A204.1 (cell line): ENCODE measurements at regions not wholly inside any gene's neighbourhood (a gene's known extent, or its start where the extent isn't known, plus 50 kb on each side); places are given as distances from the start of the nearest gene placed in this dataset.
"Not testable (repeated sequence)": the region's sequence is repeated elsewhere in the genome, so short reads cannot be mapped to it uniquely, and the experiment has no call there.

Experiments
- FAIRE-seq: peaks from 2 replicates; lab custom pipeline; 2012; peaks lifted over from hg19 to GRCh38; lab: Jason Lieb, UNC

DNA sequence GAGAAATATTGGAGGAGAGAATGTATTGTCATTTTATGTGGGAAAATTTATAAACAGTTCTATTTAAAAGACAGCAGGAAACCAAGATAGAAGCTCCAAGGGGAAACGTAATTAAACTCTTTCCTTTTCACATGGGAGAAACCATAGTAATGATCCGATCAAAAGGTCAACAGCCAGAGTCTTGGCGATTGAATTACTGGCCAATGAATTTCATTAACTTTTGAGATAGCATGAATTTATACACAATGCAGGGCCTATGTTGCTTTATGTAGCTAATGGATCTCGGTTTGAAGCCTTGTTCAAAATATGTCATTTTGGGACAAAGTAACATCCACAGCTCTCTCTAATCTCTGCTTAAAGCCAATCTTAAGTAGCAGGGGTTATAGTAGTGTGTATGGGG lies 897.5 kb upstream of the NDST4 start:
- no peak for FAIRE-seq

DNA sequence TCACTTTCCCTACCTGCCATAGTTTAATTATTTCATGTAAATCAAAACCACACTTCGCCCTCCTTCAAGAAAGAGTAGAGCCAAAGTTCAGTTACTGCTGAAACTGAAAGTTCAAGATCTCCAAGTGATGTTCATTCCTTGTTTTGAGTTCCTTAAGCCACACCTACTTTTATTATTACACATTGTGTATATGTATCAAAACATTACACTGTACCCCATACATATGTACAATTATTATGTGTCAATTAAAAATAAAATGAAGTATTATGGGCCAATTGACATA lies 892.3 kb upstream of the NDST4 start:
- FAIRE-seq = no peak

DNA sequence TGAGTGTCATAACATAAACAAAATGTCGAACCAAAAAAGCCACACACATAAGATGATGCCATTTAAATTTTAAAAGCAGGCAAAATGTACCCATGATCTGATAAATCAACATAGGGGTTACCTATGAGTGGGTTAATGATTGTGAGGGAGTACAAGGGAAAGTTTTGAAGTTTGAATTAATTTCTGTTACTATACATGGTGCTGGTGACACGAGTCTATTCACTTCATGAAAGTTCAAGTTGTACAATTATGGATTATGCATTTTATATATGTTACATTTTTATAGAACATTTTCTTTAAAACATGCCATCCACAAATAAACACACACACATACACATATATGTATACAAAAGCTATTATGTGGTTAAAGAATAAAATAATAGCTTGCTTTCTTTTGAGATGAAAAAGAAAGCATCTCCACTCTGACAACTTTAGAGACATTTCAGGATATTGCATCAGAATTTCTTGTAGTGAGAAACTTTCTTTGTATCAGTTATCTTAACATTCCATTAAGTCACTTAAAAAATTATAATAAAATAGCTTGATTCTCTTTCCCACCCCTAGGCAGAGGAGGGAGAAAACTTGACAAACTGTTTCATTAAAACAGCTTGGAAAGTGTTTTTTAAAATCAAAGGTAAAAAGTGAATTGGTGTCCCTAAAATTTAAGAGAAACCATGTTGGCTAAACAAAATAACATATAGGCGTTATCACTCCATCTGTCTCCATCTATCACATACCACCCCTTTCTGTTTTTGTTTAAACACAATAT lies 891.8 kb upstream of the NDST4 start:
- FAIRE-seq = no peak

DNA sequence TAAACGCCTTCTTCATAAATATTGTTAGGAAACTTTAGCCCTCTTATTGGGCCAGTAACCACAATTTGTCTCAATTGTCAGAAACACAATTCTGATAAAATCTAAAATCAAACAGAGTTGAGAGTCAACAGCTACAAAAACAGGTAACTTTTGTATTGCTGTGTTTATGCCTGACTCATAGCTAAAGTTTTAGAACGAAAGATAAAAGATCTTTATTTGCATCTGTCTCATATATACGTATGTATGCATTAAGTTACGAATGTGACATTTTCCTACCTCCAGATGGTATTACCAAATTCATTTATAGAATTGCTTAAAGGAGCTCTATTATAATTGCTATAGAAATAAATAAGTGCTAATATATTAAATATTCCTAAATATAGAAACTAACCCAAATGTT lies 887.9 kb upstream of the NDST4 start:
- no peak for FAIRE-seq

DNA sequence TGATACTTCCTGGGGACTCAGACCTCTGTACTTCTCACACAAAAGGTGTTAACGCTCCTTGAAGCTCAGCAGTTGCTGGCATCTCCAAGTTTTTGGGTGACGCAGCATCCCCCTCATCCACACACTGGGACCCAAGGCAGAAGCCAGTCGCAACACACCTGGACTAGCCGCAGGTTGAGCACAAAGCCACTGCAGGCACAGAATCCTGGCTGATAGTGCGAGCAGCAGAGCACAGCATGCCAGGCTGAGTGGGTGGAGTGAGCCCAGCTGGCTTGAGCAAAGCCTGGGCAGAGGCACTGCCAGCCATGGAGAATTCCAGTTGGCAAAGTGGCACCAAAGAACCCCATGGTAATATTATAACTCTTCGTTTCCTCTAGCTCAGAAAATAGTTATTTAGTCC lies 873.2 kb upstream of the NDST4 start:
- FAIRE-seq = no peak

DNA sequence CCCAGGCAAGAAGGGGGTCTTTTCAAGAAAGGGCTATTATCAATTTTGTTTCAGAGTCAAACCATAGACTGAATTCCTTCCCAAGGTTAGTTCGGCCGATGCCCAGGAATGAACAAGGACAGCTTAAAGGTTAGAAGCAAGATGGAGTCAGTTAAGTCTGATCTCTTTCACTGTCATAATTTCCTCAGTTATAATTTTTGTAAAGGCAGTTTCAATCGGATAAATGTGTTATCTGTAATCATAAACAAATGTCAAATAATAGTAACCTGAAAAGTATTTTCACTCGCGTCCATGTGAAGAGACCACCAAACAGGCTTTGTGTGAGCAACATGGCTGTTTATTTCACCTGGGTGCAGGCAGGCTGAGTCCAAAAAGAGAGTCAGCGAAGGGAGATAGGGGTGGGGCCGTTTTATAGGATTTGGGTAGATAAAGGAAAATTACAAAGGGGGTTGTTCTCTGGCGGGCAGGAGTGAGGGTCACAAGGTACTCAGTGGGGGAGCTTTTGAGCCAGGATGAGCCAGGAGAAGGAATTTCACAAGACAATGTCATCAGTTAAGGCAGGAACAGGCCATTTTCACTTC lies 862.1 kb upstream of the NDST4 start:
- FAIRE-seq = not testable (repeated sequence)

DNA sequence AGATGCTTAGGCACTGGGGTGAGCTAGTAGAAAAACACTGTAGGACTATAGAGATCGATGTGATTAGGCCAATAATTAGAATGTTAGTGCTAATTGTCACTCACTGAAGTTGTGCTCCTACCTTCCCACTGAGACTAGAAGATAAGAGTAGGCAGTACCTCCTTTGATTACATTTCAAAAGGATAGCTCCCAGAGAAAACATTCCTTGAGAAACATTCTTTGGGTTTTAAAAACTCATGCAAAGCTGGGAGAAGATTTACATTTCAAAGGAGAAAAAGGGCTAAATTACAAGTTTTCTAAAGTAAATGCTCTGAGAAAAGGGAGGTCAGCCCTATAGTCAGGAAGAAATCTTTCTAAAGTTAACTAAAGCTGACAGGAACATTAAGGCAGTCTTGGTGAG lies 860.3 kb upstream of the NDST4 start:
- FAIRE-seq = no peak

DNA sequence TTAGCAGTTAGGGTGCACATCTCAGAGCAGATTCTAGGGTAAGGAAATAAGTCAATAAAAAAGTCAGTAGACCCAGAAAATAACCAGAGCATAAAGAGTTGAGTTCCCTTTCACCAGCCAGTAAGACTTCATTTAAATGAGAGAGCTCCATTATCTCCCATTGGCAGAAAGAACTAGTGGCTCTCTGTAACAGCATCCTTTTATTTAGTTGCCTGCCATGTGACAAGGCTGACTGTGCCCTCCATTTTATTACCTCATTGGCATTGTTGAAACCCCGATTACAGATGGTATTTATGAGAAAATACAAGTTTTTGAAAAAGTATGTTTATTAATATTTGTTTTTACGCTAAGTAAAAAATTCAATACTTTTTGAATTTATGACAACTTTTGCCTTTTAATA lies 859.5 kb upstream of the NDST4 start:
- no peak for FAIRE-seq

DNA sequence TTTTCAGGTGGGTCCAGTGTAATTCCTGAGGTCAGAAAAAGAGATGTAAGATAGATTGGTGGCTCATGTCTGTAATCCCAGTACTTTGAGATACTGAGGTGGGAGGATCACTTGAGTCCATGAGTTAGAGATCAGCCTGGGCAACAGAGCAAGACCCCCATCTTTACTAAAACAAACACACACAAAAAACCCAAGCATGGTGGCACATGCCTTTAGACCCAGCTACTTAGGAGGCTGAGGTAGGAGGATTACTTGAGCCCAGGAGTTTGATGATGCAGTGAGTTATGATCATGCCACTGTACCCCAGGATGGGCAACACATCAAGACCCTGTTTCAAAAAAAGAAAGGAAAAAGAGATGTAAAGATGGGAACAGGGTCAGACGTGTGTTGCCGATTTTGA lies 857.4 kb upstream of the NDST4 start:
- no peak for FAIRE-seq

DNA sequence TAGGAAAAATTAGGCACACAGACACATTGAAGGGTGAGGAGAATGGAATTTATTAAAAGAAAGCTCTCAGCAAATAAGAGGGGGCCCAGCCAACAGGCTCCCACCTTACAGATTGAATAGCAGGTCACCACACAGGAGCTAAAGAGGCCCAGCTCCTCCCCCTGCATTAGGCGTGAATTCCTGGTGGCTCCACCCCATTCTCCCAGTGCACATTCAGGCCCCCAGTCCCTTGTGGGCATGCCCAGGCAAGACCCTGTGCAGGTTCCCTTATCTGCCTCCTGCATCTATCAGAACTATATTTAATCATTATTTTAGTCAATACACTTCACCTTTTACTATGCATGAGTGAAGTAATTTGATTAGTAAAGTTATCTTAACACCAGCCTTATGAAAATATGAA lies 856.3 kb upstream of the NDST4 start:
- no peak for FAIRE-seq

DNA sequence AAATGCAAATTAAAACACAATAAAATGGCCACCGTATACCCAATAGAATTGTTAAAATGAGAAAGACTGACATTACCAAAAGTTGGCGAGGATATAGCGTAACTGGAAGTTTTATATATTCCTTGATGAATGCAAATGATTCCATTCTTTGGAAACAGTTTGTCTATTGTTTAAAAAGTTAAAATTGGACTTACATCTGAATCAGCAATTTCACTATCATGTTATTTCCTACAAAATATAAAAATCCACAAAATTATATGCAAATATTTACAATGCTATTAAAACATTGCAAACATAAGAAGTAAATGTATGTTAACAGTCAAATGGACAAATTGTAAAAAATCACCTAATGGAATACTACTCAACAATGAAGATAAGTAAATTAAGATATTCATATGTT lies 852.2 kb upstream of the NDST4 start:
- FAIRE-seq = peak; percentile 62

DNA sequence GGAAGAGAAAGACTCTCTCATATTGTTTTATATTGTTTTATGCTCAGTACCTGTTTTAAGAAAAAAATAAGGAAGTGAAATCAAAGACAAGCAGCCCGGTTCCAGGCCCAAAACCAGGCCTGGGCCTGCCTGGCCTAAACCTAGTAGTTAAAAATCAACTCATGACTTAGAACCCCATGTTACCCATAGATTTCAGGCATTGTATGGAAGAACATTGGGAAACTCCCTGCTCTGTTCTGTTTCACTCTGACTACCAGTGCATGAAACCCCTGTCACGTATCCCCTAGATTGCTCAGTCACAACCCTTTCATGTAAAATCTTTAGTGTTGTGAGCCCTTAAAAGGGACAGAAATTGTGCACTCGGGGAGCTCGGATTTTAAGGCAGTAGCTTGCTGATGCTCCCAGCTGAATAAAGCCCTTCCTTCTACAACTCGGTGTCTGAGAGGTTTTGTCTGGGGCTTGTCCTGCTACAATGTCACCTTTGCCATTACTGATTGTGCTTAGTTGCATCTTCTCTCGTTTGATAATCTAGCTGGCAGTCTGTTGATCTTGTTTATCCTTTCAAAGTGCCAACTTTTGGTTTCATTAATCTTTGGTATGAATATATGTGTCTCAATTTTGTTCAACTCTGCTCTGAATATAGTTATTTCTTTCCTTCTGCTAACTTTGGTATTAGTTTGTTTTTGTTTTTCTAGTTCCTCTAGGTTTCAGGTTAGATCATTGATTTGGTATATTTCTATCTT lies 842.8 kb upstream of the NDST4 start:
- not testable (repeated sequence) for FAIRE-seq

DNA sequence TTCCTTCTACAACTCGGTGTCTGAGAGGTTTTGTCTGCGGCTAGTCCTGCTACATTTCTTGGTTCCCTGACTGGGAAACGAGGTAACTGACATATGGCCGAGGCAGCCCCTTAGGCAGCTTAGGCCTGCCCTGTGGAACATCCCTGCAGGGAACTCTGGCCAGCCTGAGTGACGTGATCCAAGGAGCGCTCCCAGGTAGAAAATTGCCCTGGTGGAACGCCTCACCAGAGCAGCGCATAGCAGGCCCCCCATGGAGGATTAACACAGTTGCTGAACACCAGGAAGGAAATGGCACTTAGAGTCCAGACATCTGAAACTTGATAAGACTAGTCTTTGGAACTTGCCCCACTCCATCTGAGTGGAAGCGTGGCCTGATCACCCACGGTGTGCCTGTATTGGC lies 837.4 kb upstream of the NDST4 start:
- FAIRE-seq = no peak

DNA sequence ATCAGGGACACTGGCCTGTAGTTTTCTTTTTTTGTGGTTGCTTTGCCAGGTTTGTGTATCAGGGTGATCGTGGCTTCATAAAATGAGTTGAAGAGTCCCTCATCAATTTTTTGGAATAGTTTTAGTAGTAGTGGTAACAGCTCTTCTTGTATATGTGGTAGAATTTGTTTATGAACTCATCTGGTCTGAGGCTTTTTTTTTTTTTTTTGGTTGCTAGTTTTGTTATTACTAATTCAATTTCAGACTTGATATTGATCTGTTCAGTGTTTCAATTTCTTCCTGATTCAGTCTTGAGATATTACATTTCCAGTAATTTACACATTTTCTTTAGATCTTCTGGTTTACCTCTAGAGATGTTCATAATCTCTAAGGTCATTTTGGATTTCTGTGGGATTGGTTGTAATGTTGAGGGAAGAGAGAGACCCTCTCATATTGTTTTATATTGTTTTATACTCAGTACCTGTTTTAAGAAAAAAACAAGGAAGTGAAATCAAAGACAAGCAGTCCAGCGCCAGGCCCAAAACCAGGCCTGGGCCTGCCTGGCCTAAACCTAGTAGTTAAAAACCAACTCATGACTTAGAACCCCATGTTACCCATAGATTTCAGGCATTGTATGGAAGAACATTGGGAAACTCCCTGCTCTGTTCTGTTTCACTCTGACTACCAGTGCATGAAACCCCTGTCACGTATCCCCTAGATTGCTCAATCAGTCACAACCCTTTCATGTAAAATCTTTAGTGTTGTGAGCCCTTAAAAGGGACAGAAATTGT lies 836.7 kb upstream of the NDST4 start:
- FAIRE-seq = not testable (repeated sequence)

DNA sequence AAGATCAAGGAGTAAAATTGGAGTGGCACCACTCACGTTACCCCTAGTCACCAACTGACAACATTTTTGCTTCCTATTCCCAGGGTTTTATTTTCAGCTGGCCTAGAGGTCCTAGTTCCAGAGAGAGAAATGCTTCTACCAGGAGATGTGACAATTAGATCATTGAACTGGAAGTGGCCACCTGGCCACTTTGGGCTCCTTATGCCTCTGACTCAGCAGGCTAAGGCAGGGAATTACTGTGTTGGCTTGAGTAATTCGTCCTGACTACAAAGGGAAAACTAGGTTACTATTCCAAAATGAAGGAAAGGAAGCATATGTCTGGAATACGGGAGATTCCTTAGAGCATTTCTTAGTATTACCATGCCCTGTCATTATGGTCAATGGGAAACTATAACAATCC lies 831.6 kb upstream of the NDST4 start:
- FAIRE-seq = no peak

DNA sequence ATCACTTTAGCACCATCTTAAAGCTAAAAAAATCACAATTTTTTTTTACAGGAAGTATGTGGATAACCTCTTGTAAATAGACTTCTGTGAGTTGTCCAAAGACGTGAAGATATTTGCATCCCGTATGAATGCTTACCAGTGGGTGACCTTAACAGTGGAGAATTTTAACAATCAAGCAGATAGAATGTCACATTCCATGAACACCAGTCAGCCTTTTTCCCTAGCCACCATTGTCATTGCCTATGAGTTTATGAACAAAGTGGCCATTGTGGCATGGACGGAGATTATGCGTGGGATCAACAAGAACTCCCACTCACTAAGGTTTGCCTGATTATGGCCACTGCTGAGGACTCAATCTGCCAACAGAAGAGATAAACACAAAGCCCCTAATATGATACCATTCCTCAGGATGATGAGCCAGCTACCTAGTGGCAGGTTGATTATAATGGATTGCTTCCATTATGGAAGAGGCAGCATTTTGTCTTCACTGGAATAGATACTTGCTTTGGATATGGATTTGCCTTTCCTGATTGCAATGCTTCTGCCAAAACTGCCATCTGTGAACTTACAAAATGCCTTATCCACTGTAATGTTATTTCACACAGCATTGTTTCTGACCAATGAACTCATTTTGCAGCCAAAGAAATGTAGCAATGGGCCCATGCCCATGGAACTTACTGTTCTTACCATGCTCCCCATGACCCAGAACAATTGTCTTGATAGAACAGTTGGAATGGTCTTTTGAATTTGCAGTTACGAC lies 830.9 kb upstream of the NDST4 start:
- FAIRE-seq = no peak

DNA sequence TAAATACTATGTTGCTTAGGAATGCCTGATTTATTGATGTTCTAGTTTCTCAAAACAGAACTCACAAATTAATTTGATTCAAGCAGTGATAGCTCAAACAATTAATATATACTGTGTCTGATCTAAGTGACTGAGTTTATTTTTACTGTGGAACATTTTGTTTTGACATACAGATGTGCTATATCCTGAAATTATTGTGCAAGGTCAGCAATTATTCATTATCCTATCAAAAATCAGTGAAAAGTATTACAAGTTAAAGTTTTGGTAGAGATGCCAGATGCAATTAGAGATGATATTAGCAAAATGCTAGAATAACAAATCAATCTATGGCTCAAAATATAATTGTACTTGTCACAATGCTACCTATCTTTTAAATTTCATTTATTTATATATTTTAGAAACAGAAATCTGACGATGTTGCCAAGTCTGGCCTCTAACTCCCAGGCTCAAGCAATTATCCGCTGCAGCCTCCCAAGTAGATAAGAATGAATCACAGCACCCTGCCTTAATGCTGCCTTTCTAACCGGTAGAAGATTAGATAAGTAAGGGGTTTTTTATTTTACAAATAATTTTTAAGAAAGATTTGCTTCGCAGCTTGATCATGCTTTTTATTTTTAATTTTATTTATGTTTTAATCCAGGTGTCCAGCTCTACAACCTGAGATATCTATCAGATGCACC lies 825.5 kb upstream of the NDST4 start:
- no peak for FAIRE-seq

DNA sequence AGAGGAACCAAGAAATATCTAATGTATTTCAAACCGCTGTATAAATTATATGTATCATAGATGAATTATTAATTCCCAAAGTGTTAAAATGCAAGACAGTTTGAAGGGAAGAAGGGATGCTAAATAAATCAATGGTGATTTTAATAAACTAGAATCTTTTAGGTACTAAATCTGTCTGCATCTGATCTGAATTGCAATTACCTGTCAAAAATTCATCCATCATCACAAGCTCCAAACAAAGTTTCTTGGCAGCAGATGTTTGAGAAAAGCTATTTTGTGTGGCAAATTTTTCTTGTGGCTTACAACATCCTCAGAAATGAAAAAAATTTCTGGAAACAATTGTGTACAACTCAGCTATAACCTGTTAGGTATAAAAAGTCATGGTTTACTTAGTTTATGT lies 816.0 kb upstream of the NDST4 start:
- no peak for FAIRE-seq

DNA sequence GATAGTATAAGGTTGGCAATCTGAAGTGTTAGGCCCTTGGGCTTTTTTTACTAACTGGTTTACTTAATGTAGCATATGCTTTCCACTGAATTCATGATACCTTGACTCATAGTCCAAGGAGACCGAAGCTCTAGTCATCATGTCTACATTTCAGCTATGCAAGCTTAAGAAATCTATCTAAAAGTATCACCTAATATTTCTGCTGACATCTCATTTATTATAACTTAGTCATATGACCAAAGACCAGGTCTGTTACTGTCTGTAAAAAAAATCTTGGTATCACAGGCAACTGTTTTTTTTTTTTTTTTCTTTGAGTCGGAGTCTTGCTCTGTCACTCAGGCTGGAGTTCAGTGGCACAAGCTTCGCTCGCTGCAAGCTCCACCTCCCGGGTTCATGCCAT lies 814.0 kb upstream of the NDST4 start:
- FAIRE-seq = no peak

DNA sequence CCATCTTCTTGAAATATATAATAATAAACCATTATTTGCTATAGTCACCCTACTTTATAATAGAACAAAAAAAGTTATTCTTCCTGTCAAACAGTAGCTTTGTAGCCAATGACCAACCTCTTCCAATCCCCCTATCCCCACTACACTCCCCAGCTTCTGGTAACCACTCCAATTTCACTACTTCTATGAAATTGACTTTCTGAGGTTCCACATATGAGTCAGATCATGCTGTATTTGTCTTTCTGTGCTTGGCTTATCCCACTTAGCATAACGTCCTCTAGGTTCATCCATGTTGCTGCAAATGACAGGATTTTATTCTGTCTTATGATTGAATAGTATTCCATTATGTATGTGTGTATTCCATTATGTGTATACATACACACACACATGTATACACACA lies 809.7 kb upstream of the NDST4 start:
- FAIRE-seq = no peak

DNA sequence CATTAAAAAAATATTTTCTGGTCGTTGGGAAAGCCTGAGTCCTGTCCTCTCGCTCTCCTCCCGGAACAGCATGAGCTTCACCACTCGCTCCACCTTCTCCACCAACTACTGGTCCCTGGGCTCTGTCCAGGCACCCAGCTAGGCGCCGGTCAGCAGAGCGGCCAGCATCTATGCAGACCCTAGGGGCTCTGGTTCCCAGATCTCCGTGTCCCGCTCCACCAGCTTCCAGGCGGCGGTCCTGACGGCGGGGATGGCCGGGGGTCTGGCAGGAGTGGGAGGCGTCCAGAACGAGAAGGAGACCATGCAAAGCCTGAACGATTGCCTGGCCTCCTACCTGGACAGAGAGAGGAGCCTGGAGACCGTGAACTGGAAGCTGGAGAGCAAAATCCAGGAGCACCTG lies 807.2 kb upstream of the NDST4 start:
- FAIRE-seq = no peak

DNA sequence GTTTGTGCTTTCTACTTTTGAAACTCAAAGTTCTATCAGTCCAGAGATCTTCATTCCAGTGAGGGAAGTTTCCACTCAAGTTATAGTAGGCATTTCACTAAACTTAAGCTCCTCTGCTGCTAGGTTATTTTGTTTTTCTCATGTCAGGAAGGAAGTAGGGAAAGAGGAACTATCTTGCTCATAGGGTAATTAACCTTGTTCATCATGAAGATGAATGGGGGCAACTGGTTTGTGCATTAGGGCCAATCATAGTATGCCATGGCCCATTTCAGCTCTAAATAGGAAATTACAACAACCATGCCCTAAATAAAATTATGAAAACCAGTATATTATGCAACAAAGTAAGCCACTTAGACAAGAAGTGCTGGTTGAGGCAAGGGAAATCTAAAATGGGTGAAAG lies 804.7 kb upstream of the NDST4 start:
- FAIRE-seq = no peak
